H1 (cell line): ENCODE measurements at regions not wholly inside any gene's neighbourhood (a gene's known extent, or its start where the extent isn't known, plus 50 kb on each side); places are given as distances from the start of the nearest gene placed in this dataset.

Experiments
- CTCF ChIA-PET: fragments of 300-600 bp; sonication (Branson Sonifier 250); formaldehyde crosslinking; loops from one replicate; lab custom pipeline; 2021; ENCODE audit not compliant: partially characterized antibody; lab: Charles Lee
- POLR2A ChIA-PET: fragments of 300-600 bp; sonication (Branson Sonifier 250); formaldehyde crosslinking; loops from one replicate; lab custom pipeline; 2021; ENCODE audit warnings: inconsistent platforms; ENCODE audit not compliant: partially characterized antibody; lab: Charles Lee
- DNase-seq, 2 experiments: peaks; one replicate each; pipeline versions ENCODE4 v3.0.0 to v3.0.0-alpha.2; 2010 to 2022; ENCODE audit warnings: low spot score in 2 of 2, low read depth in 1 of 2, mixed read lengths in 1 of 2
- FAIRE-seq: peaks from 2 replicates; lab custom pipeline; 2011; peaks lifted over from hg19 to GRCh38; lab: Jason Lieb, UNC
- H2AFZ ChIP-seq: 2 replicates; pipeline ENCODE4 v1.8.1; 2012; ENCODE audit warnings: low read length, inconsistent platforms
- H2AK5ac ChIP-seq: 2 replicates; pipeline ENCODE4 v1.6.1; 2013; ENCODE audit warnings: low read depth, low read length
- H2BK120ac ChIP-seq: replicated peaks from 2 replicates; pipeline ENCODE3; 2013; ENCODE audit warnings: low read depth, low read length, inconsistent platforms
- H2BK12ac ChIP-seq: 2 replicates; pipeline ENCODE4 v1.6.1; 2013; ENCODE audit warnings: low read depth, low read length
- H2BK15ac ChIP-seq: 2 replicates; pipeline ENCODE4 v1.6.1; 2013; ENCODE audit warnings: low read length
- H2BK20ac ChIP-seq: 2 replicates; pipeline ENCODE4 v1.6.1; 2013; ENCODE audit warnings: low read length
- H2BK5ac ChIP-seq: 2 replicates; pipeline ENCODE4 v1.6.1; 2013; ENCODE audit warnings: low read depth, low read length
- H3K14ac ChIP-seq: 2 replicates; pipeline ENCODE4 v1.6.1; 2013; ENCODE audit warnings: inconsistent platforms; ENCODE audit not compliant: insufficient read length
- H3K18ac ChIP-seq: 2 replicates; pipeline ENCODE4 v1.6.1; 2013; ENCODE audit warnings: low read length; ENCODE audit errors: extremely low read depth
- H3K23ac ChIP-seq: 2 replicates; pipeline ENCODE4 v1.6.1; 2013; ENCODE audit warnings: inconsistent platforms; ENCODE audit not compliant: insufficient read length
- H3K23me2 ChIP-seq: 2 replicates; pipeline ENCODE4 v1.6.1; 2013; ENCODE audit warnings: low read depth, low read length
- H3K27ac ChIP-seq: 2 replicates; pipeline ENCODE4 v1.6.1; 2011; ENCODE audit warnings: low read depth, low read length, inconsistent platforms
- H3K27me3 ChIP-seq, 4 experiments: replicated peaks in 1 of 4; 1 replicate in 1 of 4; 2 replicates in 3 of 4; pipeline versions ENCODE4 v1.6.1 to v1.8.1; 2011 to 2013; ENCODE audit warnings: low read length in 3 of 4, mild to moderate bottlenecking in 3 of 4, inconsistent platforms in 2 of 4, mixed read lengths in 2 of 4, moderate library complexity in 1 of 4; ENCODE audit not compliant: control insufficient read depth in 3 of 4, insufficient read depth in 3 of 4; ENCODE audit errors: extremely low read depth in 1 of 4
- H3K36me3 ChIP-seq, 4 experiments: 2 replicates each; pipeline versions ENCODE4 v1.6.1 to v1.8.1; 2011 to 2013; ENCODE audit warnings: mild to moderate bottlenecking in 4 of 4, low read length in 3 of 4, moderate library complexity in 2 of 4, control low read depth in 1 of 4, inconsistent platforms in 1 of 4; ENCODE audit not compliant: insufficient read depth in 4 of 4, control insufficient read depth in 2 of 4
- H3K4ac ChIP-seq: replicated peaks from 2 replicates; pipeline ENCODE3; 2013; ENCODE audit warnings: low read length, low read depth, mixed read lengths, inconsistent platforms; ENCODE audit not compliant: insufficient read length
- H3K4me1 ChIP-seq, 4 experiments: replicated peaks in 1 of 4; 1 replicate in 1 of 4; 2 replicates in 3 of 4; pipeline versions ENCODE4 v1.6.1 to v1.8.1; 2011 to 2013; ENCODE audit warnings: low read length in 3 of 4, inconsistent platforms in 2 of 4, mixed read lengths in 1 of 4; ENCODE audit not compliant: insufficient read depth in 4 of 4, control insufficient read depth in 3 of 4
- H3K4me2 ChIP-seq, 2 experiments: 2 replicates each; pipeline versions ENCODE4 v1.6.1 to v1.8.1; 2011 to 2013; ENCODE audit warnings: low read depth in 2 of 2, low read length in 2 of 2, control low read depth in 1 of 2, inconsistent platforms in 1 of 2, mild to moderate bottlenecking in 1 of 2; ENCODE audit not compliant: insufficient read depth in 1 of 2
- H3K4me3 ChIP-seq, 4 experiments: fragments of 200-600, 300-600 bp in 1 of 4; sonication (generic), shearing (Covaris generic), sonication (Bioruptor Twin) in 1 of 4; 2 replicates each; pipeline versions ENCODE4 v1.5.1 to v1.8.1; 2011 to 2016; ENCODE audit warnings: low read length in 4 of 4, low read depth in 3 of 4, control low read depth in 2 of 4, inconsistent platforms in 2 of 4, mild to moderate bottlenecking in 2 of 4, mixed read lengths in 1 of 4, moderate library complexity in 1 of 4; ENCODE audit not compliant: insufficient read depth in 2 of 4; ENCODE audit errors: extremely low read depth in 1 of 4
- H3K56ac ChIP-seq: replicated peaks from 2 replicates; pipeline ENCODE3; 2013; ENCODE audit warnings: low read depth, mild to moderate bottlenecking, mixed read lengths, low read length, inconsistent platforms; ENCODE audit not compliant: insufficient read length
- H3K79me1 ChIP-seq: 2 replicates; pipeline ENCODE4 v1.6.1; 2013; ENCODE audit warnings: low read depth, low read length, control low read depth
- H3K79me2 ChIP-seq, 2 experiments: 2 replicates each; pipeline versions ENCODE4 v1.6.1 to v1.8.1; 2012 to 2013; ENCODE audit warnings: low read length in 2 of 2, mild to moderate bottlenecking in 2 of 2, inconsistent platforms in 1 of 2; ENCODE audit not compliant: insufficient read depth in 2 of 2, control insufficient read depth in 1 of 2
- H3K9ac ChIP-seq, 4 experiments: replicated peaks in 1 of 4; 1 replicate in 1 of 4; 2 replicates in 3 of 4; pipeline versions ENCODE4 v1.6.1 to v1.8.1; 2011 to 2013; ENCODE audit warnings: low read depth in 3 of 4, low read length in 3 of 4, control low read depth in 2 of 4, mild to moderate bottlenecking in 2 of 4, moderate library complexity in 2 of 4, inconsistent platforms in 1 of 4; ENCODE audit errors: extremely low read depth in 1 of 4
- H3K9me3 ChIP-seq, 2 experiments: 2 replicates each; pipeline versions ENCODE4 v1.6.1 to v1.8.1; 2012 to 2013; ENCODE audit warnings: mild to moderate bottlenecking in 2 of 2, moderate library complexity in 2 of 2, control low read depth in 1 of 2, inconsistent platforms in 1 of 2, low read depth in 1 of 2, low read length in 1 of 2, mixed read lengths in 1 of 2; ENCODE audit not compliant: insufficient read depth in 2 of 2
- H4K20me1 ChIP-seq, 2 experiments: replicated peaks in 1 of 2; 2 replicates each; pipeline versions ENCODE3 to v1.8.1; 2011 to 2013; ENCODE audit warnings: inconsistent platforms in 2 of 2, low read length in 2 of 2, mild to moderate bottlenecking in 1 of 2; ENCODE audit not compliant: insufficient read depth in 2 of 2, control insufficient read depth in 1 of 2
- H4K5ac ChIP-seq: 2 replicates; pipeline ENCODE4 v1.6.1; 2013; ENCODE audit warnings: low read length, low read depth, mixed read lengths, inconsistent platforms; ENCODE audit not compliant: insufficient read length
- H4K8ac ChIP-seq: 2 replicates; pipeline ENCODE4 v1.8.0; 2013; ENCODE audit warnings: mild to moderate bottlenecking, moderate library complexity, low read length, inconsistent platforms; ENCODE audit not compliant: insufficient read depth; ENCODE audit errors: extremely low read depth
- H4K91ac ChIP-seq: replicated peaks from 2 replicates; pipeline ENCODE3; 2013; ENCODE audit warnings: low read length, mixed read lengths, inconsistent platforms; ENCODE audit not compliant: insufficient read length
- ASH2L ChIP-seq: fragments of 200-600, 300-600 bp; sonication (generic); IDR thresholded peaks from one replicate; pipeline ENCODE4 v1.7.1; 2017; ENCODE audit warnings: low read length
- E2F6 ChIP-seq: IDR thresholded peaks from 2 replicates; pipeline ENCODE4 v1.6.1; 2012; ENCODE audit warnings: inconsistent platforms
- EP300 ChIP-seq, 2 experiments: IDR thresholded peaks; 1 replicate in 1 of 2; 2 replicates in 1 of 2; pipeline ENCODE4 v1.6.1; 2011 to 2012; ENCODE audit warnings: low read depth in 2 of 2, low read length in 2 of 2, mild to moderate bottlenecking in 2 of 2, borderline replicate concordance in 1 of 2, inconsistent platforms in 1 of 2, moderate library complexity in 1 of 2
- FOSL1 ChIP-seq: IDR thresholded peaks from 2 replicates; pipeline ENCODE4 v1.6.1; 2011; ENCODE audit warnings: mild to moderate bottlenecking, low read depth, low read length, moderate library complexity; ENCODE audit not compliant: insufficient read depth
- GTF2F1 ChIP-seq: IDR thresholded peaks from 2 replicates; pipeline ENCODE4 v1.6.1; 2012; ENCODE audit warnings: low read depth, low read length, improper control_type of control experiment, borderline replicate concordance
- JUND ChIP-seq: IDR thresholded peaks from 2 replicates; pipeline ENCODE4 v1.6.1; 2011; ENCODE audit warnings: mild to moderate bottlenecking, improper control_type of control experiment, low read length
- RAD21 ChIP-seq, 2 experiments: IDR thresholded peaks in 1 of 2; conservative IDR thresholded peaks in 1 of 2; 2 replicates each; pipeline ENCODE4 v1.6.1; 2011; ENCODE audit warnings: low read depth in 2 of 2, low read length in 2 of 2, improper control_type of control experiment in 1 of 2, inconsistent platforms in 1 of 2, mild to moderate bottlenecking in 1 of 2, moderate library complexity in 1 of 2
- SIN3A ChIP-seq, 2 experiments: IDR thresholded peaks in 1 of 2; conservative IDR thresholded peaks in 1 of 2; 2 replicates each; pipeline ENCODE4 v1.6.1; 2011 to 2012; ENCODE audit warnings: low read length in 2 of 2, improper control_type of control experiment in 1 of 2, low read depth in 1 of 2, mild to moderate bottlenecking in 1 of 2
- TBP ChIP-seq: IDR thresholded peaks from 2 replicates; pipeline ENCODE4 v1.6.1; 2011; ENCODE audit warnings: low read depth, low read length, improper control_type of control experiment
- WGBS, 2 experiments: shearing (Covaris generic) in 1 of 2; methylation state at CpG; one replicate each; pipeline versions ENCODE4 v1.1.6 to v1.1.7; 2013 to 2015; ENCODE audit warnings: low lambda C conversion rate in 2 of 2, mixed read lengths in 2 of 2, inconsistent platforms in 1 of 2, low coverage in 1 of 2, missing lambda C conversion rate in 1 of 2; ENCODE audit not compliant: insufficient replicate concordance in 2 of 2, insufficient coverage in 1 of 2, insufficient read length in 1 of 2; ENCODE audit errors: extremely low coverage in 1 of 2, missing lambda C conversion rate in 1 of 2; 5-methylcytosine and 5-hydroxymethylcytosine counted together
- TF ChIP-seq, protein P1 (sequence below): IDR thresholded peaks from 2 replicates; pipeline ENCODE4 v1.6.1; 2011; ENCODE audit warnings: low read length, improper control_type of control experiment

- TF ChIP-seq JUND, result no peak
Observed at GRCh38 chr4:37759833-37760232, 66.7 kb upstream of the PGM2 start (continued).

GRCh38 chr4:37758226-37758625 lies 68.3 kb upstream of the PGM2 start:
- Histone ChIP-seq H2BK20ac (no peak overlapping the region), H3K14ac (no peak overlapping the region), H2BK120ac (no peak overlapping the region), H3K27ac (no peak overlapping the region), H3K4me3 (no peak overlapping the region), H3K23ac (no peak overlapping the region), H3K56ac (no peak overlapping the region), H4K20me1 (no peaks in the 10 kb centered on the region), H2BK12ac (no peak overlapping the region), H4K91ac (no peak overlapping the region), H2BK5ac (no peak overlapping the region), H3K36me3 (no peaks in the 10 kb centered on the region), H3K4me2 (no peak overlapping the region), H3K27me3 (no peaks in the 10 kb centered on the region), H4K8ac (no peak overlapping the region), H3K4ac (no peak overlapping the region), H4K5ac (no peak overlapping the region), H2AK5ac (no peak overlapping the region), H3K9me3 (no peaks in the 10 kb centered on the region), H3K23me2 (no peaks in the 10 kb centered on the region), H2BK15ac (no peak overlapping the region), H3K79me1 (no peaks in the 10 kb centered on the region), H3K4me1 (no peaks in the 10 kb centered on the region), H3K18ac (no peak overlapping the region), H3K9ac (no peak overlapping the region), H2AFZ (no peak overlapping the region), H3K79me2 (no peaks in the 10 kb centered on the region)
- FAIRE-seq (no peak), DNase-seq (no peak)
- ChIA-PET POLR2A (no interaction called here), CTCF (interaction anchor here (0.6 to 0.9 kb wide), 2 partner anchors 155 to 1371 kb away, joined by 4 read pairs; no protein-coding TSS in a partner anchor)
- 92% methylated on average over 1 of the region's 1 CpG; no CpG with 5 or more reads in 1 of the 2 experiments for WGBS, 2 experiments
- no peak for TF ChIP-seq SIN3A (conservative IDR thresholded peaks at IDR 0.05 in 1 of 2, IDR thresholded peaks at IDR 0.05 in 1 of 2; ENCODE audit: low read depth in 1 of 2, low read length in 2 of 2)
- no peak for TF ChIP-seq EP300 (IDR thresholded peaks at IDR 0.05; ENCODE audit: borderline replicate concordance in 1 of 2, low read depth in 2 of 2, low read length in 2 of 2)
- TF ChIP-seq, protein P1, sequence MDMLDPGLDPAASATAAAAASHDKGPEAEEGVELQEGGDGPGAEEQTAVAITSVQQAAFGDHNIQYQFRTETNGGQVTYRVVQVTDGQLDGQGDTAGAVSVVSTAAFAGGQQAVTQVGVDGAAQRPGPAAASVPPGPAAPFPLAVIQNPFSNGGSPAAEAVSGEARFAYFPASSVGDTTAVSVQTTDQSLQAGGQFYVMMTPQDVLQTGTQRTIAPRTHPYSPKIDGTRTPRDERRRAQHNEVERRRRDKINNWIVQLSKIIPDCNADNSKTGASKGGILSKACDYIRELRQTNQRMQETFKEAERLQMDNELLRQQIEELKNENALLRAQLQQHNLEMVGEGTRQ, result no peak
- no peak for TF ChIP-seq ASH2L
- TF ChIP-seq GTF2F1, result no peak
- no peak for TF ChIP-seq TBP
- TF ChIP-seq E2F6, result no peak
- no peak for TF ChIP-seq FOSL1
- TF ChIP-seq RAD21 (IDR thresholded peaks at IDR 0.05 in 1 of 2, conservative IDR thresholded peaks at IDR 0.05 in 1 of 2; ENCODE audit: low read depth in 2 of 2, low read length in 2 of 2), result no peak
